ENCODE measurements at regions not wholly inside any gene's neighbourhood (a gene's known extent, or its start where the extent isn't known, plus 50 kb on each side); places are given as distances from the start of the nearest gene placed in this dataset.

- TF ChIP-seq CTCF (IDR thresholded peaks at IDR 0.05) (no peak), POLR2AphosphoS5 (IDR thresholded peaks at IDR 0.05) (no peak), POLR2A (IDR thresholded peaks at IDR 0.05; ENCODE audit: low read depth) (no peak)
Measured at GRCh38 chr15:79492065-79492464, 59.9 kb downstream of the MINAR1 start.
